ENCODE measurements at regions not wholly inside any gene's neighbourhood (a gene's known extent, or its start where the extent isn't known, plus 50 kb on each side); places are given as distances from the start of the nearest gene placed in this dataset.

- TF ChIP-seq POLR2AphosphoS5 (IDR thresholded peaks at IDR 0.05; ENCODE audit: low read depth, low read length) (no peak), POLR2A (IDR thresholded peaks at IDR 0.05; ENCODE audit: low read depth, low read length) (no peak), TAF1 (IDR thresholded peaks at IDR 0.05; ENCODE audit: low read depth, low read length) (no peak), POU2F2 (IDR thresholded peaks at IDR 0.05; ENCODE audit: low read depth, low read length) (no peak)
These were observed 372.1 kb upstream of the RIOK2 start for GRCh38 chr5:97554977-97555643.
